ENCODE measurements at regions not wholly inside any gene's neighbourhood (a gene's known extent, or its start where the extent isn't known, plus 50 kb on each side); places are given as distances from the start of the nearest gene placed in this dataset.

GRCh38 chr3:25144430-25144829 lies 283.6 kb upstream of the RARB start:
- TF ChIP-seq GATA3 (IDR thresholded peaks at IDR 0.05; ENCODE audit: low read depth, low read length), result no peak
- no peak for TF ChIP-seq GATA2 (IDR thresholded peaks at IDR 0.05; ENCODE audit: low read depth, low read length)

GRCh38 chr3:25145176-25145575 lies 282.9 kb upstream of the RARB start:
- no peak for TF ChIP-seq GATA2 (IDR thresholded peaks at IDR 0.05; ENCODE audit: low read depth, low read length)
- TF ChIP-seq GATA3 (IDR thresholded peaks at IDR 0.05; ENCODE audit: low read depth, low read length), result no peak

GRCh38 chr3:25150199-25150598 lies 277.9 kb upstream of the RARB start:
- TF ChIP-seq GATA3 (IDR thresholded peaks at IDR 0.05; ENCODE audit: low read depth, low read length), result no peak
- TF ChIP-seq GATA2 (IDR thresholded peaks at IDR 0.05; ENCODE audit: low read depth, low read length), result no peak

GRCh38 chr3:25151281-25151902 lies 276.7 kb upstream of the RARB start:
- TF ChIP-seq GATA3 (IDR thresholded peaks at IDR 0.05; ENCODE audit: low read depth, low read length), result no peak
- TF ChIP-seq GATA2 (IDR thresholded peaks at IDR 0.05; ENCODE audit: low read depth, low read length), result no peak

GRCh38 chr3:25151903-25152295 lies 276.2 kb upstream of the RARB start:
- TF ChIP-seq GATA2 (IDR thresholded peaks at IDR 0.05; ENCODE audit: low read depth, low read length) (no peak), GATA3 (IDR thresholded peaks at IDR 0.05; ENCODE audit: low read depth, low read length) (no peak)

- no peak for TF ChIP-seq GATA3 (IDR thresholded peaks at IDR 0.05; ENCODE audit: low read depth, low read length)
- no peak for TF ChIP-seq GATA2 (IDR thresholded peaks at IDR 0.05; ENCODE audit: low read depth, low read length)
These were observed 274.9 kb upstream of the RARB start for GRCh38 chr3:25153136-25153535.

- TF ChIP-seq GATA2 (IDR thresholded peaks at IDR 0.05; ENCODE audit: low read depth, low read length), result no peak
- TF ChIP-seq GATA3 (IDR thresholded peaks at IDR 0.05; ENCODE audit: low read depth, low read length), result peak; percentile 10; the same call in 1 of the 2 replicates
These were observed 274.5 kb upstream of the RARB start for GRCh38 chr3:25153561-25153960.

GRCh38 chr3:25155652-25156471 lies 272.2 kb upstream of the RARB start:
- TF ChIP-seq GATA2 (IDR thresholded peaks at IDR 0.05; ENCODE audit: low read depth, low read length) (no peak), GATA3 (IDR thresholded peaks at IDR 0.05; ENCODE audit: low read depth, low read length) (no peak)

- TF ChIP-seq GATA2 (IDR thresholded peaks at IDR 0.05; ENCODE audit: low read depth, low read length) (no peak), GATA3 (IDR thresholded peaks at IDR 0.05; ENCODE audit: low read depth, low read length) (no peak)
These were observed 271.4 kb upstream of the RARB start for GRCh38 chr3:25156626-25157025.

GRCh38 chr3:25165306-25165705 lies 262.8 kb upstream of the RARB start:
- TF ChIP-seq GATA3 (IDR thresholded peaks at IDR 0.05; ENCODE audit: low read depth, low read length) (peak; percentile 68; the same call in 1 of the 2 replicates), GATA2 (IDR thresholded peaks at IDR 0.05; ENCODE audit: low read depth, low read length) (peak; percentile 74)

GRCh38 chr3:25166016-25166415 lies 262.0 kb upstream of the RARB start:
- TF ChIP-seq GATA2 (IDR thresholded peaks at IDR 0.05; ENCODE audit: low read depth, low read length) (no peak), GATA3 (IDR thresholded peaks at IDR 0.05; ENCODE audit: low read depth, low read length) (no peak)

GRCh38 chr3:25169151-25169550 lies 258.9 kb upstream of the RARB start:
- TF ChIP-seq GATA3 (IDR thresholded peaks at IDR 0.05; ENCODE audit: low read depth, low read length) (no peak), GATA2 (IDR thresholded peaks at IDR 0.05; ENCODE audit: low read depth, low read length) (no peak)

GRCh38 chr3:25170021-25170420 lies 258.0 kb upstream of the RARB start:
- no peak for TF ChIP-seq GATA2 (IDR thresholded peaks at IDR 0.05; ENCODE audit: low read depth, low read length)
- TF ChIP-seq GATA3 (IDR thresholded peaks at IDR 0.05; ENCODE audit: low read depth, low read length), result no peak

GRCh38 chr3:25171118-25171807 lies 256.8 kb upstream of the RARB start:
- TF ChIP-seq GATA3 (IDR thresholded peaks at IDR 0.05; ENCODE audit: low read depth, low read length) (no peak), GATA2 (IDR thresholded peaks at IDR 0.05; ENCODE audit: low read depth, low read length) (no peak)
